ENCODE measurements at regions not wholly inside any gene's neighbourhood (a gene's known extent, or its start where the extent isn't known, plus 50 kb on each side); places are given as distances from the start of the nearest gene placed in this dataset.

GRCh38 chr14:104332634-104333270, 194.4 kb downstream of the KIF26A start:
- no peak for TF ChIP-seq CTCF (conservative IDR thresholded peaks at IDR 0.05; ENCODE audit: low read depth in 2 of 2)
- no peak for TF ChIP-seq REST (IDR thresholded peaks at IDR 0.05; ENCODE audit: unreplicated experiment)
- no peak for TF ChIP-seq POLR2AphosphoS5 (IDR thresholded peaks at IDR 0.05; ENCODE audit: low read depth)
- no peak for TF ChIP-seq NANOG (IDR thresholded peaks at IDR 0.05; ENCODE audit: borderline replicate concordance)
- no peak for TF ChIP-seq EZH2 (IDR thresholded peaks at IDR 0.05; ENCODE audit: low read depth, unreplicated experiment)
- no peak for TF ChIP-seq ZNF462 (CRISPR knock-in tag; IDR thresholded peaks at IDR 0.05)
- TF ChIP-seq JUNB (IDR thresholded peaks at IDR 0.05; ENCODE audit: unreplicated experiment): no peak
- TF ChIP-seq EZH2phosphoT487 (IDR thresholded peaks at IDR 0.05; ENCODE audit: unreplicated experiment): no peak
- TF ChIP-seq ZNF114 (CRISPR knock-in tag; IDR thresholded peaks at IDR 0.05): no peak

Data from GM23338 (cell line).